ENCODE measurements at regions not wholly inside any gene's neighbourhood (a gene's known extent, or its start where the extent isn't known, plus 50 kb on each side); places are given as distances from the start of the nearest gene placed in this dataset.
A peak's percentile ranks its signal among the peaks of the same experiment; 100 is the strongest.

GRCh38 chr12:75709503-75709902 lies 198.1 kb upstream of the KRR1 start:
- DNase-seq, result no peak
- TF ChIP-seq, protein P1, sequence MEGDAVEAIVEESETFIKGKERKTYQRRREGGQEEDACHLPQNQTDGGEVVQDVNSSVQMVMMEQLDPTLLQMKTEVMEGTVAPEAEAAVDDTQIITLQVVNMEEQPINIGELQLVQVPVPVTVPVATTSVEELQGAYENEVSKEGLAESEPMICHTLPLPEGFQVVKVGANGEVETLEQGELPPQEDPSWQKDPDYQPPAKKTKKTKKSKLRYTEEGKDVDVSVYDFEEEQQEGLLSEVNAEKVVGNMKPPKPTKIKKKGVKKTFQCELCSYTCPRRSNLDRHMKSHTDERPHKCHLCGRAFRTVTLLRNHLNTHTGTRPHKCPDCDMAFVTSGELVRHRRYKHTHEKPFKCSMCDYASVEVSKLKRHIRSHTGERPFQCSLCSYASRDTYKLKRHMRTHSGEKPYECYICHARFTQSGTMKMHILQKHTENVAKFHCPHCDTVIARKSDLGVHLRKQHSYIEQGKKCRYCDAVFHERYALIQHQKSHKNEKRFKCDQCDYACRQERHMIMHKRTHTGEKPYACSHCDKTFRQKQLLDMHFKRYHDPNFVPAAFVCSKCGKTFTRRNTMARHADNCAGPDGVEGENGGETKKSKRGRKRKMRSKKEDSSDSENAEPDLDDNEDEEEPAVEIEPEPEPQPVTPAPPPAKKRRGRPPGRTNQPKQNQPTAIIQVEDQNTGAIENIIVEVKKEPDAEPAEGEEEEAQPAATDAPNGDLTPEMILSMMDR (IDR thresholded peaks at IDR 0.05), result no peak
- H3K9me3 ChIP-seq, result no peaks in the 10 kb centered on the region
- no peak overlapping the region for H3K4me3 ChIP-seq
- no peaks in the 10 kb centered on the region for H3K4me1 ChIP-seq
- H3K27me3 ChIP-seq, result no peaks in the 10 kb centered on the region
- H3K36me3 ChIP-seq, result no peaks in the 10 kb centered on the region
- no peak overlapping the region for H3K9ac ChIP-seq (ENCODE audit: low read depth in 2 of 2, low read length in 2 of 2)
- intact Hi-C loops (cut with DNase I), result no loop called here
- H3K27ac ChIP-seq, result no peak overlapping the region

- Histone ChIP-seq H3K27ac (no peak overlapping the region), H3K9ac (ENCODE audit: low read depth in 2 of 2, low read length in 2 of 2) (no peak overlapping the region), H3K4me3 (no peak overlapping the region), H3K4me1 (no peaks in the 10 kb centered on the region), H3K9me3 (no peaks in the 10 kb centered on the region), H3K36me3 (no peaks in the 10 kb centered on the region), H3K27me3 (no peaks in the 10 kb centered on the region)
- intact Hi-C loops (cut with DNase I), result no loop called here
- TF ChIP-seq, protein P1 (IDR thresholded peaks at IDR 0.05), result no peak
- DNase-seq, result no peak
These were observed 197.4 kb upstream of the KRR1 start for GRCh38 chr12:75708802-75709201.

DNA sequence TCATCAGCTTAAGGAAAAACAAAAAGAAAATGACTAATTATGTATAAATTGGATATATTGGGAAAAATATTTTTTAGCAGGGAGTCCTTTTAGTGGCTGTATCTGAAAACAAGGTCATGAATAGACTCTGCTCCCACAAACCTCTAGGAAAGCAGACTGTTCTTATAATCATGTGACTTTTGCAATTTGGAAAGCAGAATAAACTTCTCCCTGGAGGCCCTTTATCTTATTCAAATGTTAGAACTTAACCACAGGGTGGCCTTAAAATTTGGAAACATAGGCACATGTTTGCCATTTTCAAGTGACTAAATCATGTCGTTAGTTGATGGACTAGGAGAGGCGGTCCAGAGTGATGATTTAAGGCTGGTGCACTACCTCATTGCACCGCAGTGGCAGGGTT lies 196.6 kb upstream of the KRR1 start:
- no peaks in the 10 kb centered on the region for H3K9me3 ChIP-seq
- no peak for DNase-seq
- H3K27me3 ChIP-seq, result no peaks in the 10 kb centered on the region
- H3K4me3 ChIP-seq, result no peak overlapping the region
- no peaks in the 10 kb centered on the region for H3K4me1 ChIP-seq
- H3K27ac ChIP-seq, result no peak overlapping the region
- intact Hi-C loops (cut with DNase I), result no loop called here
- no peak overlapping the region for H3K9ac ChIP-seq (ENCODE audit: low read depth in 2 of 2, low read length in 2 of 2)
- TF ChIP-seq, protein P1 (IDR thresholded peaks at IDR 0.05), result no peak
- H3K36me3 ChIP-seq, result no peaks in the 10 kb centered on the region

GRCh38 chr12:75706786-75707605 lies 195.6 kb upstream of the KRR1 start:
- Histone ChIP-seq H3K4me3 (no peak overlapping the region), H3K4me1 (no peaks in the 10 kb centered on the region), H3K27ac (peak overlapping the region; percentile 39), H3K27me3 (no peaks in the 10 kb centered on the region), H3K9me3 (no peaks in the 10 kb centered on the region), H3K36me3 (no peaks in the 10 kb centered on the region), H3K9ac (ENCODE audit: low read depth in 2 of 2, low read length in 2 of 2) (no peak overlapping the region)
- DNase-seq, result no peak
- TF ChIP-seq, protein P1 (IDR thresholded peaks at IDR 0.05), result no peak
- intact Hi-C loops (cut with DNase I), result no loop called here

GRCh38 chr12:75705749-75706711 lies 194.6 kb upstream of the KRR1 start:
- Histone ChIP-seq H3K36me3 (no peaks in the 10 kb centered on the region), H3K9ac (ENCODE audit: low read depth in 2 of 2, low read length in 2 of 2) (no peak overlapping the region), H3K9me3 (no peaks in the 10 kb centered on the region), H3K4me1 (no peaks in the 10 kb centered on the region), H3K27ac (peak overlapping the region; percentile 39), H3K4me3 (no peak overlapping the region), H3K27me3 (no peaks in the 10 kb centered on the region)
- intact Hi-C loops (cut with DNase I), result no loop called here
- peak; percentile 25 for DNase-seq
- TF ChIP-seq, protein P1 (IDR thresholded peaks at IDR 0.05), result no peak

Measured in colonic mucosa (tissue), 4 donors.